ENCODE measurements at regions not wholly inside any gene's neighbourhood (a gene's known extent, or its start where the extent isn't known, plus 50 kb on each side); places are given as distances from the start of the nearest gene placed in this dataset.

- no peak overlapping the region for H2AFZ ChIP-seq
- no peak for ATAC-seq
- H3K4me3 Mint-ChIP-seq: no peak overlapping the region
Observed at GRCh38 chr2:160927324-160927723, 232.9 kb upstream of the TANK start.

More at GRCh38 chr2:160927324-160927723, 232.9 kb upstream of the TANK start:
- no peaks in the 10 kb centered on the region for H3K36me3 ChIP-seq (ENCODE audit: insufficient read depth)
- no peak overlapping the region for H3K4me3 ChIP-seq
- no peaks in the 10 kb centered on the region; the same call in 2 of the 3 replicates for H3K9me3 Mint-ChIP-seq
- H3F3A ChIP-seq (replicated peaks; ENCODE audit: low read depth): no peaks in the 10 kb centered on the region
- no peaks in the 10 kb centered on the region for H4K20me1 ChIP-seq (replicated peaks; ENCODE audit: insufficient read depth)
- H3K27ac ChIP-seq (ENCODE audit: low read depth): no peak overlapping the region
- H3K4me1 ChIP-seq (ENCODE audit: insufficient read depth): peaks cover 37% of the 10 kb centered on the region
- H3K27me3 ChIP-seq (ENCODE audit: insufficient read depth): no peaks in the 10 kb centered on the region
- H3K36me3 Mint-ChIP-seq (ENCODE audit: low read depth): peaks cover 22% of the 10 kb centered on the region
- H3K4me1 Mint-ChIP-seq: peaks cover 37% of the 10 kb centered on the region
- no peaks in the 10 kb centered on the region for H3K79me2 ChIP-seq (replicated peaks; ENCODE audit: insufficient read depth)
- peaks cover 17% of the 10 kb centered on the region for H3K9me2 ChIP-seq (ENCODE audit: insufficient read depth)
- H3K4me2 ChIP-seq: no peak overlapping the region
- no peak for DNase-seq (ENCODE audit: low spot score)
- H3K27me3 Mint-ChIP-seq (ENCODE audit: insufficient read depth, low read depth, poor library complexity): peaks cover 3% of the 10 kb centered on the region
- TF ChIP-seq ZNF462 (CRISPR knock-in tag; IDR thresholded peaks at IDR 0.05) (no peak), POLR2AphosphoS5 (IDR thresholded peaks at IDR 0.05; ENCODE audit: low read depth) (no peak), NANOG (IDR thresholded peaks at IDR 0.05; ENCODE audit: borderline replicate concordance) (no peak), CREB1 (CRISPR knock-in tag; IDR thresholded peaks at IDR 0.05; ENCODE audit: low read depth) (no peak), EZH2 (IDR thresholded peaks at IDR 0.05; ENCODE audit: low read depth, unreplicated experiment) (no peak), REST (IDR thresholded peaks at IDR 0.05; ENCODE audit: unreplicated experiment) (no peak), ETS1 (IDR thresholded peaks at IDR 0.05) (no peak), EZH2phosphoT487 (IDR thresholded peaks at IDR 0.05; ENCODE audit: unreplicated experiment) (no peak), ZNF114 (CRISPR knock-in tag; IDR thresholded peaks at IDR 0.05) (no peak), CTCF (conservative IDR thresholded peaks at IDR 0.05; ENCODE audit: low read depth in 2 of 2) (no peak), ZNF331 (CRISPR knock-in tag; IDR thresholded peaks at IDR 0.05; ENCODE audit: low read depth) (no peak), JUNB (IDR thresholded peaks at IDR 0.05; ENCODE audit: unreplicated experiment) (no peak), STAT1 (IDR thresholded peaks at IDR 0.05; ENCODE audit: unreplicated experiment) (no peak)
- no peak overlapping the region for H3K27ac Mint-ChIP-seq
